ENCODE measurements at regions not wholly inside any gene's neighbourhood (a gene's known extent, or its start where the extent isn't known, plus 50 kb on each side); places are given as distances from the start of the nearest gene placed in this dataset.
A peak's percentile ranks its signal among the peaks of the same experiment; 100 is the strongest.

- ATAC-seq (ENCODE audit: poor library complexity) (no peak), DNase-seq (peak in 1 of 14 experiments; percentile 0)
- no peak overlapping the region for H3K27ac ChIP-seq (ENCODE audit: low read depth in 1 of 2, low read length in 2 of 2)
- no peaks in the 10 kb centered on the region for H3K4me1 Mint-ChIP-seq (ENCODE audit: low read depth)
- ChIA-PET POLR2A (no interaction called here), CTCF (no interaction called here)
- intact Hi-C loops (cut with DNase I, micrococcal nuclease): no loop called here
- H3K4me3 ChIP-seq (ENCODE audit: low read length): no peak overlapping the region
- H3K4me1 ChIP-seq (ENCODE audit: insufficient read depth, low read length): no peaks in the 10 kb centered on the region
- TF ChIP-seq CTCF (IDR thresholded peaks at IDR 0.05): no peak
- no peaks in the 10 kb centered on the region for H3K36me3 Mint-ChIP-seq (ENCODE audit: low read depth)
- H3K27me3 ChIP-seq (ENCODE audit: control insufficient read depth in 1 of 2, insufficient read depth in 2 of 2, low read length in 2 of 2): no peaks in the 10 kb centered on the region
- no peaks in the 10 kb centered on the region for H3K9me3 ChIP-seq (ENCODE audit: control insufficient read depth in 1 of 2, insufficient read depth in 1 of 2, low read length in 2 of 2)
- no peaks in the 10 kb centered on the region for H3K36me3 ChIP-seq (ENCODE audit: insufficient read depth, low read length)
- H3K9me3 Mint-ChIP-seq: peaks cover 5% of the 10 kb centered on the region
- H3K27me3 Mint-ChIP-seq: no peaks in the 10 kb centered on the region
- H3K27ac Mint-ChIP-seq: no peak overlapping the region
- H3K4me3 Mint-ChIP-seq: no peak overlapping the region
Measured at GRCh38 chr5:59988396-59988795, 94.9 kb upstream of the PDE4D start.

DNA sequence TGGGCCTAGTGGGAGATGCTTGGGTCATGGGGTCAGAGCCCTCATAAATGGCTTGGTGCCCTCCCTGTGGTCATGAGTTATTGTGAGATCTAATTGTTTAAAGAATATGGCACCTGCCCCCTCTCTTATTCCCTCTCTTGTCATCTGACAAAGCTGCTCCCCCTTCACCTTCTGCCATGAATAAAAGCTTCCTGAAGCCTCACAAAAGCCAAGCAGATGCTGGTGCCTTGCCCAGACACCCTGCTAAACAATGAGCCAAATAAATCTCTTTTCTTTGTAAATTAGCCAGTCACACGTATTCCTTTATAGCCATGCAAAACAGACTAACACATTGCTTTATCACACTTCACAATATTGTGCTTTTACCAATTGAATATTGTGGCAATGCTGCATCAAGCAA lies 82.8 kb upstream of the PDE4D start:
- H3K27me3 Mint-ChIP-seq: no peaks in the 10 kb centered on the region
- no peak overlapping the region for H3K27ac ChIP-seq (ENCODE audit: low read depth in 1 of 2, low read length in 2 of 2)
- H3K36me3 Mint-ChIP-seq (ENCODE audit: low read depth): no peaks in the 10 kb centered on the region
- no peak overlapping the region for H3K4me3 Mint-ChIP-seq
- no peaks in the 10 kb centered on the region for H3K36me3 ChIP-seq (ENCODE audit: insufficient read depth, low read length)
- no peaks in the 10 kb centered on the region for H3K4me1 Mint-ChIP-seq (ENCODE audit: low read depth)
- no peaks in the 10 kb centered on the region for H3K27me3 ChIP-seq (ENCODE audit: control insufficient read depth in 1 of 2, insufficient read depth in 2 of 2, low read length in 2 of 2)
- intact Hi-C loops (cut with DNase I, micrococcal nuclease): no loop called here
- CTCF ChIA-PET: no interaction called here
- POLR2A ChIA-PET: no interaction called here
- TF ChIP-seq CTCF (IDR thresholded peaks at IDR 0.05): no peak
- no peak for DNase-seq
- H3K9me3 Mint-ChIP-seq: no peaks in the 10 kb centered on the region
- no peaks in the 10 kb centered on the region for H3K9me3 ChIP-seq (ENCODE audit: control insufficient read depth in 1 of 2, insufficient read depth in 1 of 2, low read length in 2 of 2)
- H3K4me3 ChIP-seq (ENCODE audit: low read length): no peak overlapping the region
- H3K4me1 ChIP-seq (ENCODE audit: insufficient read depth, low read length): no peaks in the 10 kb centered on the region
- ATAC-seq (ENCODE audit: poor library complexity): no peak
- H3K27ac Mint-ChIP-seq: no peak overlapping the region

GRCh38 chr5:59972043-59972442 lies 78.5 kb upstream of the PDE4D start:
- Mint-ChIP-seq H3K4me3 (no peak overlapping the region), H3K36me3 (ENCODE audit: low read depth) (no peaks in the 10 kb centered on the region), H3K9me3 (peaks cover 7% of the 10 kb centered on the region), H3K27ac (no peak overlapping the region), H3K27me3 (no peaks in the 10 kb centered on the region), H3K4me1 (ENCODE audit: low read depth) (no peaks in the 10 kb centered on the region)
- no peak for DNase-seq
- POLR2A ChIA-PET: no interaction called here
- no peak for TF ChIP-seq CTCF (IDR thresholded peaks at IDR 0.05)
- CTCF ChIA-PET: no interaction called here
- Histone ChIP-seq H3K4me3 (ENCODE audit: low read length) (no peak overlapping the region), H3K27me3 (ENCODE audit: control insufficient read depth in 1 of 2, insufficient read depth in 2 of 2, low read length in 2 of 2) (no peaks in the 10 kb centered on the region), H3K9me3 (ENCODE audit: control insufficient read depth in 1 of 2, insufficient read depth in 1 of 2, low read length in 2 of 2) (peaks cover 0 to 4% of the 10 kb centered on the region in 2 experiments), H3K27ac (ENCODE audit: low read depth in 1 of 2, low read length in 2 of 2) (no peak overlapping the region), H3K4me1 (ENCODE audit: insufficient read depth, low read length) (no peaks in the 10 kb centered on the region), H3K36me3 (ENCODE audit: insufficient read depth, low read length) (no peaks in the 10 kb centered on the region)
- intact Hi-C loops (cut with DNase I, micrococcal nuclease): no loop called here
- ATAC-seq (ENCODE audit: poor library complexity): no peak
